ENCODE measurements at regions not wholly inside any gene's neighbourhood (a gene's known extent, or its start where the extent isn't known, plus 50 kb on each side); places are given as distances from the start of the nearest gene placed in this dataset.

DNA sequence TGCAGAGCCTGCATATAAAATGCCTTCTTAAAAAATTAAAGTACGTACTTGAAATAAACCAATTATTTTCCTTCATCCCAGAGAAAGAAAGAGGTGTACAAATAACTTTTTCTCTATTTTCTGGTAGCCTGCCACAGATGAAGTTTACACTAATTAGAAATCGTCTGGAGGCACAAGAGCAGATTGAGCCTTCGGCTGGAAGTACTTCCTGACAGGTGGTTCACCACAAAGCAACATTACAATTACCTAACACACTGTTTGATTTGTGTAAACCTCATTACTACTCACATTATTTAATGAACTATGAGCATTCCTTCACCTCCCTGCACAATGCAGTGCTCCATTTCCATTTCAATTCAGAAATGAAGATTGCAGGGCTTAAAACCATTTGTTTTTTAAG is 856.1 kb downstream of the SI start:
- no peak for DNase-seq (ENCODE audit: low read depth, low spot score)
- H3K4me3 ChIP-seq (ENCODE audit: low read length): no peak overlapping the region

DNA sequence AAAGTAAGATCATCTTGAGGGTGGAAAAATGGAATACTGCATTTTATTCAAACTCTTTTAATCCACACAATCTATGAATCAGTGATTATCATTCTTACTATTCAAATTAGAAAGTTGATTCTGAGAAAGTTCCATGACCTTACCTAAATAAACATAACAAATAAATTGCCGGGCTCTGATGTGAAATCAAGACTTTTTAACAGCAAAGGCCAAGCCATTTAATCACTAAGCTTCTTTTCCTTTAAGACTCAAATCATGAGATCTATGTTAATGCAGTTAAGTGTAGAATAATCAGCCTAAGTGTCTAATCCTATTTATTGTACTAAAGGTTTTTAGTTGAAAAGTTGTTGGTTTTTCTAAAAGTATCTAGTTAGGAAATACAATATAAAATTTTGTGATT is 857.0 kb downstream of the SI start:
- no peak for DNase-seq (ENCODE audit: low read depth, low spot score)
- no peak overlapping the region for H3K4me3 ChIP-seq (ENCODE audit: low read length)

DNA sequence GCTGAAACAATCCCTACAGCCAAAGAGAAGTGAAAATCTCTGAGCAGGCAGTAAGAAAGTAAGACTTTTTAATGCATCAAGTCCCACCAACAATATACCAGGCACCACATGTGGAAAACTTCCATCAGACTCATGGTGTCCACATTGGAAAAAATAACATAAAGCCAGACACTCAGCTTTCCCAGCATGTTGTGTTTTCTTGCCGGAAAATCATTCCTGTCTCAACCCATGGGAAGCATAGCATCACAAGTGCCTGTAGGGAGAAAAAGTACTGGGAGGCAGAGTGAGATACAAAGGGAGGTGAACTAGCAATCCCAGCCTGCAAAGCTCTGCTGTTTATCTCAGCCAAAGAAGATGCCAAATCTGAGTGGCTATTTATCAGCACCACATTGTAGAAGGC is 868.9 kb downstream of the SI start:
- no peak for DNase-seq (ENCODE audit: low read depth, low spot score)
- no peak overlapping the region for H3K4me3 ChIP-seq (ENCODE audit: low read length)

DNA sequence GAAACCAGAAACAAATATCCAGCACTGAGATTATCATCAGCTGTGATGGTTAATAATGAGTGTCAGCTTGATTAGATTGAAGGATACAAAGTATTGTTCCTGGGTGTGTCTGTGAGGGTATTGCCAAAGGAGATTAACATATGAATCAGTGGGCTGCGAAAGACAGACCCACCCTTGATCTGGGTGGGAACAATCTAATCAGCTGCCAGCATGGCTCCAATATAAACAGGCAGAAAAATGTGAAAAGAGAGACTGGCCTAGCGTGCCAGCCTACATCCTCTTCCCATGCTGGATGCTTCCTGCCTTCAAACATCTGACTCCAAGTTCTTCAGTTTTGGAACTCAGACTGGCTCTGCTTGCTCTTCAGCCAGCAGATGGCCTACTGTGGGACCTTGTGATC is 869.5 kb downstream of the SI start:
- DNase-seq (ENCODE audit: low read depth, low spot score): no peak
- H3K4me3 ChIP-seq (ENCODE audit: low read length): no peak overlapping the region

DNA sequence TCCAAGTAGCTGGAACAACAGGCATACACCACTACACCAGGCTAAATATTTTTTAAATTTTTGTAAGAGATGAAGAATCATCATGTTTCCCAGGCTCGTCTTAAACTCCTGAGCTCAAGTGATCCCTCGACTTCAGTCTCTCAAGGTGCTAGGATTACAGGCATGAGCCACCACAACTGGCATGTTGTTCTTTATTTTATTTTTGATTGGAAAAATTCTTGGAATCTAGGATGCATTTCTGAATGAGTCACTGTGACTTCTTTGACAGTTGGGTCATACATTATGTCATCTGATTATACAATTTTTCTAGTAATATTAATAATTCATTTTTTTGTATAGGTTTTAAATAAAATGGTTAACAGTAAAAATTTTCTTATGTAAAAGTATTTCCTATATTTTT is 870.2 kb downstream of the SI start:
- no peak for DNase-seq (ENCODE audit: low read depth, low spot score)
- no peak overlapping the region for H3K4me3 ChIP-seq (ENCODE audit: low read length)

DNA sequence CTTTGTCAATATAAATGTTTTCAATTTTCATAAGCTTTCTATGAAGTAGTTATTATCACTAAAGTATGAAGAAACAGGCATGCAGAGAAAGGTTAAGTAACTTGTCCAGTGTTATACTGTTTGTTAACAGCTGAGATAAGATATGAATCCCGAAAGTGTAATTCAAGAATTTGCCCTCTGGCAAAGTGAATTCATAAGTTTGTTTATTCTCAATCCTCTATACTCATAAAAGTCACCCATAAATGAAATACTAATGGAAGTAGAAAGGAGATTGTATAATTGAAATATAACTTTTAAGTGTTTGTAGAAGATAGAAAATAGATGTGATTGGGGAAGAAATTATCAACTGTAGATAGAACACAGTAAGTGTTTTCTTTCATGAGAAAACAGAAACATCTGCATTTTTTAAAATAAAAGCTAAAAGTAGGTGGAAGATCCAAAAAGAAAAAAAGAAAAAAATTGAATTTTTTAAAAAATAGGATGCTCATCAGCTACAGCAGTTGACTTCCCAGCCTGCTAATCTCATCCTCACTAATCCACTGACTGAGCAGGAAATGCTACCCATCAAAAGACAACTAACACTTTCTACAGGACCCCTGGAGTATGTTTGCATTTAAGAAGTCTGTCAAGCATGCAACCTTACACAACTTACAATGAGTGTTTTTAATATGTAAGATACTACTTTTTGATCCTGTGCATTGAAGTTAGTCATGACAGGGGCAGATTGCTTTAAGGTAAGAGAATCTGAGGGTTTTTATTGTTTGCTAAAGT is 878.1 kb downstream of the SI start:
- DNase-seq (ENCODE audit: low read depth, low spot score): no peak
- H3K4me3 ChIP-seq (ENCODE audit: low read length): no peak overlapping the region

DNA sequence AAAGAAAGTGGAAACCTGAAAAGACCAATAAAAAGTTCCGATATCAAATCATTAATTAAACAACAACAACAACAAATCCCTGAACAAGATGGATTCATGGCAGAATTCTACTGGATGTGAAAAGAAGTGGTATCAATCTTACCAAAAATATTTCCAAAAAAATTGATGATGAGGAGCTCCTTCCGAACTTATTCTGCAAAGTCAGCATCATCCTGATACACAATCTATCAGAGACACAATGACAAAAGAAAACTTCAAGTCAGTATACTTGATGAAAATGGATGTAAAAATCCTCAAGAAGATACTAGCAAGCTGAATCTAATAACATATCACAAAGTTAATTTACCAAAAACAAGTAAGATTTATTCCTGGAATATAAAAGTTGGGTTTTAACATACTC is 881.8 kb downstream of the SI start:
- no peak overlapping the region for H3K4me3 ChIP-seq (ENCODE audit: low read length)
- DNase-seq (ENCODE audit: low read depth, low spot score): no peak

DNA sequence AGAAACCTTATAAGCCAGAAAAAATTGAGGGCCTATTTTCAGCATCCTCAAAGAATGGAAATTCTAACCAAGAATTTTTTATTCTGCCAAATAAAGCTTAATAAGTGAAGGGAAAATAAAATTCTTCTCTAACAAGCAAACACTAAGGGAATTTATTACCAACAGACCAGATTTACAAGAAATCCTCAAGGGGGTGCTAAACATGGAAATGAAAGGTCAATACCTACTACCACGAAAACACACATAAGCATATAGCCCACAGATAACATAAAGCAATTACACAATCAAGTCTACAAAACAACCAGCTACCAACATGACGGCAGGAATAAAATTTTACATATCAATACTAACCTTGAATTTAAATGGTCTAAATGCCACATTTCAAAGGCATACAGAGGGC is 883.5 kb downstream of the SI start:
- H3K4me3 ChIP-seq (ENCODE audit: low read length): no peak overlapping the region

DNA sequence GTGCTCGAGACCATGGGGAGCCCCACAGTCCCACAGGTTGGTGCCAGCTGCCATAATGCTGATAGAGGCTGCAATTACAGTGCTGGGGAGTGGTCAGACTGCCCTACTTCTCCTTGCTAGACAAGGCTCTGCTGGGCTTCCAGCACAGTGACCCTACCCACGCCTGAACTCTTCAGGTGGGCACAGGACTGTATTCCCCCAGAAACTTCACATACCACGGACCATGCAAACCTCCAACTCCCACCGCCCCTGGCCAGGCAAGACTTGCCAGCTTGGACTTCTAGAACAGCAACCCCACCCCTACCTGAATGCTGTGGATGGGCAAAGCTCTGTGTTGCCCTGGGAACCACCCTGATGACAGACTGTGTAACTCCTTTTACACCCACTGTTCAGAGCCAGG is 885.3 kb downstream of the SI start:
- no peak overlapping the region for H3K4me3 ChIP-seq (ENCODE audit: low read length)
- no peak for DNase-seq (ENCODE audit: low read depth, low spot score)

More for the DNA sequence above, 883.5 kb downstream of the SI start:
- DNase-seq (ENCODE audit: low read depth, low spot score): peak; percentile 5

DNA sequence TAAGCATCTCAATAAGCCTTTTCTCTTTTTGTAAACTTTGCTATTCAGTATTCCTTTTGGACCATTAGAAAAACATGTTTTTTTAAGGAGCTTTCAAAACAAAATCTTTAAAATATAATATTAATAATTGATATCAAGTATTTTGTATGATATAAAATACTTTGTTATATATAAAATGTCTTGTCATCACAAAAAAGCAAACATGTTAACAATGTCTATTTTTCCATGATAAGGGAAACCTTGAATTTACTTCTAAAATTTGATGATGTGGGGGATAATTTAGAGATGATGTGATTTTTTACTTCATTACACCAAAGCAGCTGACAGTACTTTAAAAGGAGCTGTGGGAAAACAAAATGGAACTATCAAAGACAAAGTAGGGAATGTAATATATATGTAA is 887.7 kb downstream of the SI start:
- no peak for DNase-seq (ENCODE audit: low read depth, low spot score)
- no peak overlapping the region for H3K4me3 ChIP-seq (ENCODE audit: low read length)

DNA sequence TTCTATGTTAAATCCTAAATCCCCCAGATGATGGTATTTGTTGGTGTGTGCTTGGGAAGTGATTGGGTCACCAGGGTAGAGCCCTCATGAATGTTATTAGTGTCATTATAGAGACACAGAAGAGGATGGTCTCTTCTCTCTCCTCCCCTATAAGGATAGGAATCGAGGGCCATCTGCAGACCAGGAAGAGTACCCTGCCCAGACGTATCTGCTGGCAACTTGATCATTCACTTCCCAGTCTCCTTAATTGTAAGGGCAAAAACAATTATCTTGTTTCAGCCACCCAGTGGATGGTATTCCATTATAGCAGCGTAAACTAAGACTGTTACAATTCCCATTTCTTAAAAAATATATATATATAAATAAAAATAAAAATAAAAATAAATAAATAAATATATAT is 892.2 kb downstream of the SI start:
- H3K4me3 ChIP-seq (ENCODE audit: low read length): no peak overlapping the region
- DNase-seq (ENCODE audit: low read depth, low spot score): no peak

DNA sequence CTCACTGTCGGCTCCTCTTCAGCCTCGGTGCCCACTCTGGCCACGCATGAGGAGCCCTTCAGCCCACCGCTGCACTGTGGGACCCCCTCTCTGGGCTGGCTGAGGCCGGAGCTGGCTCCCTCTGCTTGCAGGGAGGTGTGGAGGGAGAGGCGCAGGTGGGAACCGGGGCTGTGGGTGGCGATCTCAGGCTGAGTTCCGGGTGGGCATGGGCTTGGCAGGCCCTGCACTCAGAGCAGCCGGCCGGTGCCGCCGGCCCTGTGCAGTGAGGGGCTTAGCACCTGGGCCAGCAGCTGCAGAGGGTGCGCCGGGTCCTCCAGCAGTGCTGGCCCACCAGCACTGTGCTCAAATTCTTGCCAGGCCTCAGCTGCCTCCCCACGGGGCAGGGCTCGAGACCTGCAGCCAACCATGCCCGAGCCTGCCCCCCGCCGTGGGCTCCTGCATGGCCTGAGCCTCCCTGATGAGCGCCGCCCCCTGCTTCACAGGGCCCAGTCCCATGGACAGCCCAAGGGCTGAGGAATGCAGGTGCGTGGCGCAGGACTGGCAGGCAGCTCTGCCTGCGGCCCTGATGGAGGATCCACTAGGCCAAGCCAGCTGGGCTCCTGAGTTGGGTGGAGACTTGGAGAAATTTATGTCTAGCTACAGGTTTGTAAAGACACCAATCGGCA is 899.1 kb downstream of the SI start:
- no peak for DNase-seq (ENCODE audit: low read depth, low spot score)
- no peak overlapping the region for H3K4me3 ChIP-seq (ENCODE audit: low read length)

DNA sequence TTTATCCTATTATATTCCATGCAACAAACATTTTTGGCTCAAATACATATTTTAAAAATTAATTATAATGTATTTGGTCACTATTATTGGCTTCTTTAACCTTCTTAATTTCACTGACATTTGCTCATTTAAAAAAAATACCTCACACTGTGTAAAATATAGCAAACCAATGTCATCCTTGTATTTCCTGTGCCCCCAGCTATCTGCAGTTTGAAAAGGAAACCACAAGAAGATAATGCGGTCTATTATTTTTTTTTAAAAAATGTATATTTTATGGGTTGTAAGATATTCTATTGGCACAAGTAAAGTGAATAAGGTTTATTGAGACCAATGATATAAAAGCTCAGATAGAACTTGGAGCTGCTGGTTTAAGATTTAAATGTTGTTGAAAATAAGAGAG is 904.2 kb downstream of the SI start:
- no peak overlapping the region for H3K4me3 ChIP-seq (ENCODE audit: low read length)
- peak; percentile 28 for DNase-seq (ENCODE audit: low read depth, low spot score)

DNA sequence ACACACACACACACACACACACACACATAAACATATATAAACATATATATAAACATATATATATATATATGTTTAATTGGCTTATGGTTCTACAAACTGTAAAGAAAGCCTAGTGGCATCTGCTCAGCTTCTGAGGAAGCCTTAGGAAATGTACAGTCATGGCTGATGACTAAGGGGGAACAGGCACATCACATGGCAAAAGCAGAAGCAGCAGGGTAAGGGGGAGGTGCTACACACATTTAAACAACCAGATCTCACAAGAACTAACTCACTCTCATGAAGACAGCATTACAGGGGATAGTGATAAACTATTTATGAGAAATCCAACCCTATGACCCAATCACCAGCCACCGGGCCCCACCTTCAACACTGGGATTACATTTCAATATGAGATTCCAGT is 922.9 kb downstream of the SI start:
- H3K4me3 ChIP-seq (ENCODE audit: low read length): no peak overlapping the region
- DNase-seq (ENCODE audit: low read depth, low spot score): no peak

DNA sequence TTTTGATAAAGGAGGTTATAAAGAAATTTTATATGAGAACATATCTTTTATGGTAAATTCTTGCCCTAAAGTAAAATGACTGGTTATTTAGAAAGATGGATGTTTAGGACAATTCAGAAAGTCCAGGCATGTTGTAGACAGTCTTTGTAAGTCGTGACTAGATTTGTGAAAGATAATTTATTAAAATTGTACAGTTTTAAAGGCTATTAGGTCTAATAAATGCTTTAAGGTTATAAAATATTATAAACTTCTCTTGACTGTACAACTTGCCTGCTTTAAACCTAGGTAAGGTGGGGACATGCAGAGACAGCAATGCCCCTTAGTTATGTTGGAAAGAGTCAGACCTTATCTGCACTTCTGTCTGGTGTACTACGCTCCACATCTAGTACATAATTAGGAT is 933.5 kb downstream of the SI start:
- no peak for DNase-seq (ENCODE audit: low read depth, low spot score)
- no peak overlapping the region for H3K4me3 ChIP-seq (ENCODE audit: low read length)

DNA sequence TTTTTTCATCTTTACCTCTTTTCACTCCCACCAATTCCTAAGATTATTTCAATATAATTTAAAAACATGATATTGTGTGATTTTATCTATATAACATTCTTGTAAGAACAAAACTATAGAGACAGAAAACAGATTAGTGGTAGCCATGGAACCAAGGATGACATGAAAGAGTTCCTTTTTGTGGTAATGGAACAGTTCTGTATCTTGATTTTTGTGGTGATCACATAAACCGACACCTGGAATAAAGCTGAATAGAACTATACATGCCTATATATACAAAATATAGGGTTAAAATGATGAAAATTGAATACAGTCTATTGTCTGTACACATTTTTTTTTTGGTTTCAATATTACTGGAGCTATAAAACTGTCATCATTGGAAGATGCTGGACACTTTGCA is 945.4 kb downstream of the SI start:
- H3K4me3 ChIP-seq (ENCODE audit: low read length): no peak overlapping the region
- DNase-seq (ENCODE audit: low read depth, low spot score): no peak

DNA sequence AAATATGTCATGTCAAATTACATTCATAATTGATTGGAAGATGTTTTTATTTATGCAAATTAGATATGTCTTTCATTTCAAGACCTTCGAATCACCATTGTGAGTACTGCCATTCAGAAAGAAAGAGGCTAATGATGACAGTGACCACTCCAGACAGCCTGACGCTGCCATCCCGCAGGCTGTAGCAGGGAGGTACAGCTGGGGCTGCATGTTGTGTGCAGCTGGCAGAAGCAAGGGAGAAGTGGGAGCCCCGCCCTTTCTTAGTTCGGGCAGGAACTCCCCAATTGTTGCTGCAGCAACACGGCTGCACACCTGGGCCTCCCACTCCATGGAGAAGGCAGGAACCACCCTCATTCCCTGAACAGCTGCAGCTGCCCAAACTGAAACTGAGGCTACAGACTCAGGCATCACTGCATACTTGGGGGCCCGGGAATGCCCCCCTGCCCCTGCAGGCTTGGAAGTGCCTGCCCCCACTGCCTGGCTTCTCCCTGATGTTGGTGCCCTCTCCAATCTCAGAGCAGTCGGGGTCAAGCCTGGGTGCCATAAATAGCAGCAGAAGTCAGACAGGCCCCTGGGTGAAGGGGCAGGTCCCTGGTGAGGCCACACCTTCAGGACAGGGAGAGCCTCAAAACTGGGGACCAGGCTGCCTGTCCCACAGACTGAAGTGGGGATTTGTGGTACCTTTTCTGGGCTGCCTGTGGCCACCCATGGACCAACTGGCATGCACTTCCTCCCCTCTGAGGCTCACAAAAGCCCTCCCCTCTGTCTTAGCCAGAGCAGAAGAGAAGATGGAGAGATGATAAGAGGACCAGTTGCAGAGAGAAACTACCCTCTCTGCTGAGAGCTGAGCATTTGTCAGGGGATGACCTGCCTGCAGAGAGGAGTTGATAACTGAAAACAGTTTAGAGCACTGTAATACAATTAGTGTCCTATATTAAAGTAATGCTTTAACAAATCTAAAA is 964.6 kb downstream of the SI start:
- no peak for DNase-seq (ENCODE audit: low read depth, low spot score)

DNA sequence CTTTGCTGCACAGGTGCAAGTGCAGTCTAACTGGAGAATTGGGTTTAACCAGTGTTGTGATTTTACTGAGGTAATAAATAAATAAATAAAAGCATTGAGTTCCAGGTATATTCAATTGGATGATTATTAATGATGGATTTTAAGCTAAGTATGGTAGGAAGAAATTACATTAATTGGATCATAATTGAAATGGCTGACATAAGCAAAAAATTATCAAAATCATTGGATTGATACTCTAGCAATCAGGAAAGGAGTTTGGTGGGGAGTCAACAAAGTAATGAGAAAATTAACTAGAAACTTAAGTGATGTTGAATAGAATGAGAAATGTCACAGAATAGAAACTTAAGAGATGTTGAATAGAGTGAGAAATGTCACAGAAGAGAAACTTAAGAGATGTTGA is 981.9 kb downstream of the SI start:
- no peak overlapping the region for H3K4me3 ChIP-seq (ENCODE audit: low read length)
- no peak for DNase-seq (ENCODE audit: low read depth, low spot score)

More for the DNA sequence above, 964.6 kb downstream of the SI start:
- H3K4me3 ChIP-seq (ENCODE audit: low read length): no peak overlapping the region

DNA sequence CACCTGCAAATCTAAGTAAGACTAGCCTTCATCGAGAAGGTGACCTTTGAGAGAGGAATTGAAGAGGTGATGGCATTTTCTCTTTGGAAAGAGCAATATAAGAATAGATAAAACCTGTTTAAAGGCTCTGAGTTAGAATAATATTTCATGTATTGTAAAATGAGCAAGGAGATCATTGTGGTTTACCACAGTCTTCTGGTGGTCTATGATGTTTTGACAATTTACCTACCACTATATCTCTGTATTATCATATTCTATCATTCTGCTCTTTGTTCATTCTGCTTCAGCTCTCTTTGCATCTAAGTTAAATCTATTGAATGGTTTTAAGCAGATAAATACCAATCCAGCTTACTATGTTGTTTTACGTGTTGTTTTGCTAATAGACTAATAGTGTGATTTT is 982.3 kb downstream of the SI start:
- no peak overlapping the region for H3K4me3 ChIP-seq (ENCODE audit: low read length)
- DNase-seq (ENCODE audit: low read depth, low spot score): peak; percentile 5

DNA sequence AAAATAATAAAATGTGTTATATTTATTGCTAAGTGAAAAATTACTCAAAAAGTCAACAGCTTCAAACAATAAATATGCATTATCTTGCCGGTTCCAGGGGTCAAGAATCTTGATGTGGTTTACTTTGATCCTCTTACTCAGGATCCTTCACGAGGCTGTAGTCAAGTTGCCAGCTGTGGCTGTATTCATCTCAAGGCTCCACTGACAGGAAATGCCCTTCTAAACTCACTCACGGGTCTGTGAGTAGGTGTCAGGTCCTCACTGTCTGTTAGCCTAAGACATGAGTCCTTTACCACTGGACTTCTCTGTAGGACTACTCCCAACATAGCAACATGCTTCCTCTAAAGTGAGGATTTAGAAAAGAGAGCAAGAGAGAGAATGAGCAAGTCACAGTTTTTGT is 983.0 kb downstream of the SI start:
- no peak overlapping the region for H3K4me3 ChIP-seq (ENCODE audit: low read length)
- DNase-seq (ENCODE audit: low read depth, low spot score): no peak
